ENCODE measurements at regions not wholly inside any gene's neighbourhood (a gene's known extent, or its start where the extent isn't known, plus 50 kb on each side); places are given as distances from the start of the nearest gene placed in this dataset.

DNA sequence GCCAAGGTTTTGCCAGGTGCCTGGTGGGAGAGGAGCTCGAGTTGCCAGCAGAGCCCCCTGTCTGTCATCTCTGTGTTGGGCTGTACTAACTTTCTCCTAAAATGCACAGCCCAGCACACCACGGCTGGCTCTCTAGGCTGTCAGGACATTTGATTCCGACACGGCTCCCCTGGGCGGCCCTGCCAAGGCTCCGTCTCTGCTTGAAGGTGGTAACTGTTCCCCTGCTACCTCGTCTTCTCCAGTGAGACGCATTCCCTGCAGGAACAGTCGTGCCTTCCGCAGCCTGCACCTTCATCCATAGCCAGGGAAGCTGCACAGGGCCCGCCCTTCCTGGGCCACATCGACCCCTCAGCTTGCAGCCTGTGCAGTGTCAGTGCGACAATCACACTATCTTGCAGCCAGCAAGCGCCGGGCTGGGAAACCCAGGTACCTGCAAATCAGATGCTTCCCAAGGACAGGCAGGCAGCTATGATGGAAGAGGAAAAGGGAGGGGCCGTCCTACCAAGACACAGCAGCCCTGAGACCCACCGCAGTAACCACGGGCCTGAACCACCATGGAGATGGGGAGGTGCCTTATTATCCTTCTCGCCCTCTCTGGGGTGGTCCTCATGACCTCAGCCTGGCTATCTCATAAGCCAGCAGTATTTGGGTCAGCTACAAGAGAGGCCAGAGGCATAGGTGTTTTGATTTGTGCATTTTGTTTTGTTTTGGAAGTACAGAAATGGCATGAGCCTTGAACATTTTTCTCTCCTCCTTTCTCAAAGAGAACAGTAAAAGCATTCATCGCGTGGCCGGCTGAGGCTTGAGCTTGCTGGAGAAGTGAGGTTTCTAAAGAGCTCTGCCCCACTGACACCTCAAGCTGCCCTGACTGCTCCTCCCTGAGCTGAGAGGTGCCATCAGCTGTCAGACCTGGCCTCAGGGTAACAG is 361.7 kb upstream of the TNRC6C start:
- ATAC-seq, result no peak
- POLR2A ChIA-PET, result no interaction called here
- Mint-ChIP-seq H3K4me1 (peaks cover 9 to 20% (median 15%) of the 10 kb centered on the region in 4 donors), H3K4me3 (no peak overlapping the region), H3K9me3 (no peaks in the 10 kb centered on the region), H3K27me3 (no peaks in the 10 kb centered on the region), H3K36me3 (no peaks in the 10 kb centered on the region), H3K27ac (no peak overlapping the region)
- DNase-seq, result peak in 1 of 10 donors; percentile 30

DNA sequence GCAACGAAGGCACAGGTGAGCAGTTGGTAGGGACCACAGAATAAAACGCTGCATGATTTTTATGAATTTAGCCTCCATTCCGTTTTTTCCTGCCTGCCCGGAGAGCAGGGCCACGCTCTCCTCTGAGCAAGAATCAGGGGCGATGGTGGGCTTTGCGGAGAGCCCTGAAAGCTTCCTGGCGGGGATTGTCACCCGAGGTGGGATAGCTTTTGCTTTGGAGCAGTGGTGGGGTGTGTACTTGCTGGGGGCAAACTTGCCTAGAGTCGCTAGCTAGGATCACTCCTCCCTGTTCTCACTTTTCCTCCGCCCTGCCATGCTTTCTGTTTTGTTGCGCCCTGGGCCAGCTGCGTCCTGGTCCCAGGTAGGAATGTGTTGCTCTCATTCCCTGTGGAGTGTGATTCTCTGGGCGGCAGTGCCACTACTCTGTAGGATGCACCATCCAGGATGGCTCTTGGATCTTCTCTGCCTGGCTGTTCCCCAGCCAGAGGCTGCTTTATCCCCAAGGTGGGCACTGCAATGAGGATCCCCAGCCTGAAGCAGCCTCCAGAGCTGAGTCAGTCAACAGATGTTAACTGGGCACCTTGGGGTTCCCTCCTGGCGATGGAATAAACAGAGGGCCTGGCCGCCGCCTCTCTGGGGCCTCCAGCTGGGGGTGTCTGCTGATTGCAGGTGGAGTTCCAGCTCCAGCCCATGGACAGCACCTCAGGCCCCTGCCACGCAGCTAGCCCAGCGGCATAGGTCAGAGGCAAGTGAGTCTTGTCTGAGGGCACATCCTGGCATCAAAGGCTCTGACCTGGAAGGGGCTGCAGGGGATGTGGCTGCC is 360.9 kb upstream of the TNRC6C start:
- peak in 1 of 10 donors; percentile 59 for DNase-seq
- H3K4me3 Mint-ChIP-seq, result no peak overlapping the region

GRCh38 chr17:77598241-77598620 is 360.3 kb upstream of the TNRC6C start:
- Mint-ChIP-seq H3K27me3 (no peaks in the 10 kb centered on the region), H3K27ac (peak overlapping the region in 1 of 10 donors; percentile 52), H3K4me1 (peaks cover 9 to 20% (median 15%) of the 10 kb centered on the region in 4 donors), H3K9me3 (no peaks in the 10 kb centered on the region), H3K36me3 (no peaks in the 10 kb centered on the region), H3K4me3 (no peak overlapping the region)
- DNase-seq (peak in 1 of 10 donors; percentile 23), ATAC-seq (no peak)
- POLR2A ChIA-PET, result interaction anchor here (1.2 kb wide), 1 partner anchor 20 kb away, joined by 3 read pairs; no protein-coding TSS in a partner anchor

More for the DNA sequence above, 360.9 kb upstream of the TNRC6C start:
- POLR2A ChIA-PET, result no interaction called here
- H3K4me1 Mint-ChIP-seq, result peaks cover 9 to 20% (median 15%) of the 10 kb centered on the region in 4 donors
- no peaks in the 10 kb centered on the region for H3K36me3 Mint-ChIP-seq
- ATAC-seq, result no peak
- no peaks in the 10 kb centered on the region for H3K27me3 Mint-ChIP-seq
- H3K9me3 Mint-ChIP-seq, result no peaks in the 10 kb centered on the region
- peak overlapping the region in 1 of 10 donors; percentile 52 for H3K27ac Mint-ChIP-seq

DNA sequence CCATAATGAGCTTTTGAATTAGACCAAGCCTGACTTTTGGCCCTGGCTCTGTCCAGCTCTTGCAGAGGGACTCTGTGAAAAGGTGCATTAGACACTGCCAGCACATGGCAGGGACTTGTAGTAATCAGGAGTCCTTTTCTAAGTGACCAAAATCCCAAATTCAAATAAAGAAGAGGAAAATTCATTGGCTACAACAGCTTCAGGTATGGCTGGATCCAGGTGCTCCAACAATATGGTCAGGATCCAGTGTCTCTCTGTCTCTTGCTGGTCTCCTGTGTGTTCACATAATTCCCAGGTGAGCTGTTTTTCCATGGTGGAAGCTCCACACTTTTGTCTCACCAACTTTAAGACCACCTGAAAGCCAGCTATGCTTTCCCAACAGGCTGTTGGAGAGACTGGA is 358.8 kb upstream of the TNRC6C start:
- peak in 1 of 10 donors; percentile 15 for DNase-seq
- peaks cover 6 to 16% (median 12%) of the 10 kb centered on the region in 4 donors for H3K4me1 Mint-ChIP-seq
- H3K27ac Mint-ChIP-seq, result no peak overlapping the region
- H3K4me3 Mint-ChIP-seq, result no peak overlapping the region
- POLR2A ChIA-PET, result interaction anchor here (0.6 kb wide), 1 partner anchor 90 kb away, joined by 5 read pairs; no protein-coding TSS in a partner anchor
- no peak for ATAC-seq
- H3K27me3 Mint-ChIP-seq, result no peaks in the 10 kb centered on the region
- no peaks in the 10 kb centered on the region for H3K36me3 Mint-ChIP-seq
- H3K9me3 Mint-ChIP-seq, result no peaks in the 10 kb centered on the region

- no peaks in the 10 kb centered on the region for H3K36me3 Mint-ChIP-seq
- POLR2A ChIA-PET, result no interaction called here
- no peak overlapping the region for H3K4me3 Mint-ChIP-seq
- ATAC-seq, result no peak
- no peaks in the 10 kb centered on the region for H3K9me3 Mint-ChIP-seq
- H3K27ac Mint-ChIP-seq, result no peak overlapping the region
- peaks cover 2 to 9% (median 7%) of the 10 kb centered on the region in 4 donors for H3K4me1 Mint-ChIP-seq
- peak in 1 of 10 donors; percentile 3 for DNase-seq
- H3K27me3 Mint-ChIP-seq, result no peaks in the 10 kb centered on the region
Measured at GRCh38 chr17:77600346-77600745, 358.2 kb upstream of the TNRC6C start.

GRCh38 chr17:77601054-77601979 is 357.2 kb upstream of the TNRC6C start:
- Mint-ChIP-seq H3K27ac (peak overlapping the region in 3 of 10 donors; percentile 13 to 77 (median 52)), H3K36me3 (no peaks in the 10 kb centered on the region), H3K27me3 (no peaks in the 10 kb centered on the region), H3K4me1 (peaks cover 0 to 5% (median 0%) of the 10 kb centered on the region in 4 donors), H3K9me3 (no peaks in the 10 kb centered on the region), H3K4me3 (no peak overlapping the region)
- DNase-seq (peak in 1 of 10 donors; percentile 10), ATAC-seq (no peak)
- POLR2A ChIA-PET, result interaction anchor here (1.0 kb wide), 1 partner anchor 9 kb away, joined by 3 read pairs; no protein-coding TSS in a partner anchor

GRCh38 chr17:77602062-77602746 is 356.3 kb upstream of the TNRC6C start:
- peaks cover 0 to 5% (median 0%) of the 10 kb centered on the region in 4 donors for H3K4me1 Mint-ChIP-seq
- peak overlapping the region in 2 of 10 donors; percentile 41 to 56 for H3K27ac Mint-ChIP-seq

DNA sequence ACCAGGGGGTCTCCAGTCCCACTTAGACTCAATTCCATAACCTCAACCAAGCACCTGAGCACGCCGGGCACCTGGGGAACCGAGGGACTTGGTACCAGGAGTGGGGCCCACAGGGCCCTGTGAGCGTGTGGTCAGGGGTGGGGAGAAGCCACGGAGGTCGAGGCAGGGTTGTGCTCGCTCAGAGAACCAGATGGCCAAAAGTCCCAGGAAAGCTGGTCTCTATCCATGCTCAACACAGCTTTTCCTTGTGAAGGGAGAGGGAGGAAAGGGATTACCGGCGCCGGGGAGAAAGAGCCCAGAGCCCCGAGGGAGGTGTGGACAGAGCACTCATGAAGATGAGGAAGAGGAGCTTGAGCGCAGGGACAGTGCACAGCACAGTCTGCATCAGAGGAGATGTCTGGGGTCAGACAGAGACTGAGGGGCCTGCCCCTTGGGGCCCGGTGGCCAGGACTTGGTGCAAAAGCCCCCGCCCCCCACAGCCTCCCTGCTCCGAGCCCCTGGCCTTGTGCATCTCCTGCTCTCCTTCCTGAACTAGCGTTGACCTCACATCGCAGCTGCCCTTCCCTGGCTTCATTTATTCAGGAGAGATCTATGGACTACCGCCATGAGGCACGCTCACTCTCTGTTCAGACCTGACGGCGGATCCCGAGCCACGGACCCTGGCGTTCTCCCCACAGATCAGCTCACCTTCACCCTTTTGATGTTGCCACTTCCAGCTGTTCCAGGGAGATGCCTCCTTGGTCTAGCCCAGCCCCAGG is 355.4 kb upstream of the TNRC6C start:
- peak in 1 of 10 donors; percentile 10 for DNase-seq
- Mint-ChIP-seq H3K4me3 (no peak overlapping the region), H3K27ac (no peak overlapping the region), H3K4me1 (peaks cover 0 to 10% (median 0%) of the 10 kb centered on the region in 4 donors), H3K36me3 (no peaks in the 10 kb centered on the region), H3K9me3 (no peaks in the 10 kb centered on the region), H3K27me3 (no peaks in the 10 kb centered on the region)
- POLR2A ChIA-PET, result no interaction called here
- ATAC-seq, result no peak

More at GRCh38 chr17:77602062-77602746, 356.3 kb upstream of the TNRC6C start:
- POLR2A ChIA-PET, result interaction anchor here (1.0 kb wide), 1 partner anchor 8 kb away, joined by 3 read pairs; no protein-coding TSS in a partner anchor
- ATAC-seq (no peak), DNase-seq (peak in 1 of 10 donors; percentile 7)
- H3K4me3 Mint-ChIP-seq, result no peak overlapping the region
- H3K9me3 Mint-ChIP-seq, result no peaks in the 10 kb centered on the region
- no peaks in the 10 kb centered on the region for H3K36me3 Mint-ChIP-seq
- H3K27me3 Mint-ChIP-seq, result no peaks in the 10 kb centered on the region

DNA sequence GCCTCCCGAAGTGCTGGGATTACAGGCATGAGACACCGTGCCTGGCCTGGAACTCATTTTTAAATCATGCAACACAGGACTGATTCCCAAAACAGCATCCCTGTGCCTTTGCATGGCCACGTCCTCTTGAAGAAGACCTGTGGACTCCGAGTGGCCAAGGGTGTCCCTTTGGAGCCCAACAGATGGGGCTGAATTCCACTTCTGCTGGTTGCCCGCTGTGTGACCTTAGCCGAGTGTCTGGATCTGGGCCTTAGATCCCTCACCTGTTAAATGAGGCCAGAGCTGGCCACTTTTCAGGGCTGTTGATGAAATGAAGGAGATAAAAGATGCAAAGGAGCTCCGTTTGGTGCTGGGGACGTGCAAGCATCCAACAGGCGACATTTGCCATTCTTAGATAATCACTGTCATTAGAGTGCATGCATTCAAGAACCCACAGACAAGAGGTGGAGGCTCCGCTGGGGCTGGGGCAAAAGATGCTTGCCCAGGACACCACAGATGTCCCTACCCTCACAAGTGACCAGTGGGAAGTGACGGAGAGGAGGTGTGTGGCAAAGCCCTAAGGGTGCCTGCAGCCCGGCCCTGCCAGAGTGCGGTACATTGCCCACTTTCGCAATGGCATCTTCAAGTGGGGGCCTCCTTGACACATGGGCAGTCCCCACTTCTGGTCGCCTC is 354.1 kb upstream of the TNRC6C start:
- Mint-ChIP-seq H3K27me3 (no peaks in the 10 kb centered on the region), H3K9me3 (peaks cover 0 to 8% (median 0%) of the 10 kb centered on the region in 9 donors), H3K36me3 (no peaks in the 10 kb centered on the region), H3K27ac (no peak overlapping the region), H3K4me3 (no peak overlapping the region), H3K4me1 (peaks cover 6 to 14% (median 6%) of the 10 kb centered on the region in 4 donors)
- DNase-seq (peak in 1 of 10 donors; percentile 10), ATAC-seq (no peak)
- POLR2A ChIA-PET, result interaction anchor here (0.5 to 1.5 kb wide), 2 partner anchors 16 to 228 kb away, joined by 4 to 7 read pairs; no protein-coding TSS in a partner anchor

- Mint-ChIP-seq H3K27me3 (no peaks in the 10 kb centered on the region), H3K36me3 (no peaks in the 10 kb centered on the region), H3K9me3 (peaks cover 0 to 9% (median 0%) of the 10 kb centered on the region in 9 donors), H3K27ac (no peak overlapping the region), H3K4me1 (peaks cover 9 to 17% (median 11%) of the 10 kb centered on the region in 4 donors), H3K4me3 (no peak overlapping the region)
- POLR2A ChIA-PET, result interaction anchor here (0.5 to 1.5 kb wide), 2 partner anchors 15 to 228 kb away, joined by 4 to 7 read pairs; no protein-coding TSS in a partner anchor
- ATAC-seq (no peak), DNase-seq (no peak)
Measured at GRCh38 chr17:77604973-77605313, 353.6 kb upstream of the TNRC6C start.

Data from naive thymus-derived CD8-positive, alpha-beta T cell (primary cell).